GM19467 (cell line): ENCODE measurements at regions not wholly inside any gene's neighbourhood (a gene's known extent, or its start where the extent isn't known, plus 50 kb on each side); places are given as distances from the start of the nearest gene placed in this dataset.

ENCODE experiments used
- ATAC-seq: cut with Tn5 transposase; IDR thresholded peaks from one replicate; pipeline ENCODE4 v1.9.1; 2021; ENCODE audit warnings: mild to moderate bottlenecking, moderate library complexity; ENCODE audit not compliant: unreplicated experiment

DNA sequence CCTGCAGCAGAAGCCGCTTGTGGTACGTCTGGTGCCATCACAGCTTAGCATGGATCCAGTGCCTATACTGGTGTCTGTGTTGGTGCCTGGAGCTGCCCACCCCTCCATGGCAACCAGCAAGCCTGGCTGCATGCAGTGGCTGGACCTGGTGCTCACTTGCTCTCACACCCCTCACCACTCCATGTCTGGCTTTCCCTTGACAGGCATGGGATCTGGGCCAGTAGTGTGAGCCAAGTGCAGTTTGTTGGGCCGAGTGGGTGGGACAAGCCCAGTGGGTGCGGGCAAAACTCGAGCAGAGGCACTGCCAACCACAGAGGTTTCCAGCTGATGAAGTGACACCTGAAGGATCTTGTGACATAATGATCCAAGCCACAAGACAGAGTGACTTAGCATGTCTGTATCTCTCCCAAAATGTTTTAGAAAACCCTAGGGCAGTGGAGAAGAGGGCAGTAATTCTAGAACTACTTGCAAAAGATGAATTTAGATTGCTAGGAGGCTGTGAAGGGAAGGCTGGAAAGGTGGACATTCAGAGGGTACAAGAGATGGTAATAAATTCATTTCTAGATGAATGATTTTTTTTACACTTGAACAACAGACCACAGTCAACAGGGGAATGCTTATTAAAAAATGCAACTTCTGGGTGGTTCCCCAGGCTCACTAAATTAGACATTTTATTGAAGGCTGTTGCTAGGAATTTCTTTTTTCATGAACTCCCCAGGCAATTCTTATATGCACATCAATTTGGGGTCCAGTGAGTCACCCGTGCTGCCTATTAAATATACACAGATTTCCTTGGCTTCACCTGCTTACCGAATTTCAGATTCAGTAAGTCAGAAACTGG, 660.3 kb downstream of the TLR4 start:
- no peak for ATAC-seq

DNA sequence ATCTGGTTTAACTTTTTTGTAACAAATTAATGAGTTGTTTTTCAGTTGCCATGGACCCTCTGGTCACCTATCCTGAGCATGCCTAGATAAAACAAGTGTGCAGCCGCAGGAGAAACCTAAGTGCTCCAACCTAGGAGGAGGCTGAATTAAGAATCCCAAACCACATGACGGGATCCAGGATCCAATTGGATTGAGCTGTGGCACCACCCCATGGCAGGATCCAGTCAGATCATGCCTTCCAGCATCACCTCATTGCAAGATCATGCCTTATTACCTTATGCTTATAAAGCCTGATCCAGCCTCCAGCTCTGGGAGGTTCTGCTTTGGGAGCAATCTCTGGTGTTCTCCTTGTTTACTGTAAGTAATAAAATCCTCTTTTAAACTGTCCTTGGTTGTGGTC, 662.0 kb downstream of the TLR4 start:
- no peak for ATAC-seq

DNA sequence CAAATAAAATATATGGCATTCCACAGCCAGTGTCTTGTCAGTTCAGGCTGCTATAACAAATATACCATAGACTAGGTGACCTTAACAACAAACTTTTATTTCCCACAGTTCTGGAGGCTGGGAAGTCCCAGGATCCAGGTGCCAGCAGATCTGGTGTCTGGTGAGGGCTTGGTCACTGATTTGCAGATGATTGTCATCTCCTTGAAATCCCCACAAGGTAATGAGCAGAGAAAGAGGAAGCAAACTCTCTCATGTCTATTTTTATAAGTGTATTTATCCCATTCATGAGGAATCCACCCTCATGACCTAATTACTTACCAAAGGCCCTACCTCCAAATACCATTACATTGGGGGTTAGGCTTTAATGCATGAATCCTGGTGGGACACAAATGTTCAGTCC, 663.2 kb downstream of the TLR4 start:
- ATAC-seq: no peak

- ATAC-seq: no peak
These were observed 680.4 kb downstream of the TLR4 start for GRCh38 chr9:118384531-118385100.

GRCh38 chr9:118395415-118395814, 691.2 kb downstream of the TLR4 start:
- ATAC-seq: peak; percentile 73

GRCh38 chr9:118401546-118401945, 697.3 kb downstream of the TLR4 start:
- ATAC-seq: no peak

DNA sequence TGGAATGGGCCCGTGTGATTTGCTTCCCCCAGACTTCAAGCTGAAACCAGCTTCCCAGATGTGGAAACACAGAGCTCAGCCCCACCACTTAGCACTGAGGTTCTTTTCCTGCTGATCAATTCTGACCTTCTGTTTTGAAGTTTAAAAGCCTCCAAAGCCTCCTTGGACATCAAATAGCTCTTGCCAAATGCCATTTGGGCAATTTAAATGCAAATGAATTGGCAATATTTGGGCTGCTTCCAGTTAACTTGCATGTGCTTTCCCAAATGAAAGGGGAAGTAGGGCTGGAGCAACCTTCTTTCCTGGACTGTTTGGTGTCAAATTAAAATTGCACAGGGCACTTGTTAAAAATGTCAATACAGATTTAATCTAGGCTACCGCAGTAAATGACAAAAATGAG, 710.5 kb downstream of the TLR4 start:
- ATAC-seq: no peak

DNA sequence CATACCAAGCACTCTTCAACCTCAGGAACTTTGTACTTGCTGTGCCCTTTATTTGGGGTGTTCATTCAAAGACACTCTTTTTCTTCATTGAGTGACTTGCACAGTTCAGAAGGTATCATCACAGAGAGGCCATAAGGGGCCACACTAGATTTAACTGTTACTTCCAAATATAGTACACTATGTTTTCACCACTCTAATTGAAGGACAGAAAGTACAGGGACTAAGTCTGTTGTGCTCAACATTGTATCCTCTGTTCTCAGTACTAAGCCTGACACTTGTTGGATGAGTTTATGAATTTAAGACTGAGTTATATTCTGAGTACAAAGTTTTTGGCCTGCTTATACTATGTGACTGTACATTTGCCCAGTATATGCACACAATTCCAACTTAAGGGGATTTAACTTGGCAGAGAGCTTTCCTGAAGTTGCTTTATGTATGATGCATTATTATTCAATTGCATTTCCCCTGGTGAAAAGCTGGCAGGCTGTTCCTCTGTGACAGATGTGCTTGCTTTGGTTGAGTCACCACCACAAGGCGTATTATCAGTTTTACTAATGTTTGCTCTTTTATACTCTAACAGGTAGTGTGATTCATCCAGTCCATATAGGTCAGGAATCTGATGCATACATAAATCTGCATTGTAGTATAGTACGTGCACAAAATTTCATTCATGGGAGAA, 714.8 kb downstream of the TLR4 start:
- ATAC-seq: no peak

DNA sequence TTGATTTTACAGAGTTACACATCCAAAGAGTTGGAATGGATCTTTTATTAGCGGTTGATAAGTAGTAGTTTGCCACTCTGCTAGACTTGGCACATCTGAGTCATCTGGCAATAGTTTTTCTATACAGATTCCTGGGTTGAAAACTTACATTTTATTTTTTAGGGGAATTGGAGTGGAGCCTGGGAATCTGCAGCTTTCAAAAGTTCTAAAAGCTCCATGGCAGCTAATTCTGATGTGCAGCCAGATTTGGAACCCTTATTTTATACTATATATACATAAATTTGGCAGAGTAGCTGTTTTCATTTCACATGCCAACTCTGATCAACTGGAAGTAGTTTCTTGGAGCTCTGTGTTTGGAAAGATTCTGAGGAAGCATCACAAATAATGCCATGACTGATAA, 715.5 kb downstream of the TLR4 start:
- ATAC-seq: no peak

GRCh38 chr9:118422508-118422907, 718.3 kb downstream of the TLR4 start:
- no peak for ATAC-seq

DNA sequence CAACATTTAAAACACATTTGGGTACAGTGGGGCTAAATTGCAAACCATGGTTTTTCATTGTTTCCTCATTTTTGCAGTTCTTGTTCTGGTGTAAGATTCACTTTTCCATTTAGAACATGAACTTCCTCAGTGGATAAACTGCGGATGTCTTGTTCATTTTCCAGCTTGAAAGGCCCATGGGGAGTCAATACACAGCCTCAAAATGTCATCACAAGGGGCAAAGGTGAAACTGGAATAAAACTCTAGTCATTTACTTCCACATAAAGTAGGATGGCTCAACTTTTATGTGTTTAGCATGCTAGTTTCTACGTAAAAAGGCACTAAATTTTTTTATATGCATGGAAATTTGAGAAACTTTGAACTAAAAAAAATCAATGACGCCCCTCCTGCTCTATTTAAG, 718.8 kb downstream of the TLR4 start:
- no peak for ATAC-seq

DNA sequence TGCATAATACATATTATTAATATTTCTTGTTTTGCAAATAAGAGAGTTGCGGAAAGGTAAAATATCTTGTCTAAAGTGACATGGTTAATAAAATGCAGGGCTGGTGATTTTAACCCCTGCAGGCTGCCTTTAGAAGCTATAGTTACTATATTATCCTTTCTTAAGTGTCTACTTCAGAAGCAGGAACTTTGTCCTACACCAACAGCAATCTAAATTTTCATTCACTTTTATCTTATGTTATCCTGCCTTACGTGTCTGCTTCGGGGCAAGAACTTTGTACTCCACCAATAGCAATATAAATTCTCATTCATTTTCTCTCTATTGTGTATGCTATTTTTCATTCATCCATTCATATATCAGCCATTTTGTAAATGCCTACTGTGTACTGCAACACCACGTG, 719.5 kb downstream of the TLR4 start:
- ATAC-seq: no peak

DNA sequence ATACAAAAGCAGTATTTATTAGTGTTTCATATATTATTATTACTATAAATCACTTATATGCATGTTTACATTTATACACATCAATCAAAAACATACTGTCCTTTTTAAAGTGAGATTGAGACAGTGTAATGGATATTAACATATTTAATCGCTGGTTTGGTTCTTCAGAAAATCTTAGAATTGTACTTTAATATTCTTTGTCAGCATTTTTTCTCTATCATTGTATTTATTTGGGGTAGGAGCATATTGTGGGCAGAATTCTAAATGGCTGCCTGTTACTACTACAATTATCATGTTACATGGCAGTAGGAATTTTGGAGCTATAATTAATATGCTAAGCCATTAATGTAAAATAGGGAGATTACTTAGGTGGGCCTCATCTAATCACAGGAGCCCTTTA, 722.6 kb downstream of the TLR4 start:
- no peak for ATAC-seq

GRCh38 chr9:118438810-118439209, 734.6 kb downstream of the TLR4 start:
- ATAC-seq: no peak

GRCh38 chr9:118439441-118439840, 735.2 kb downstream of the TLR4 start:
- ATAC-seq: no peak

GRCh38 chr9:118444403-118444802, 740.2 kb downstream of the TLR4 start:
- ATAC-seq: no peak

DNA sequence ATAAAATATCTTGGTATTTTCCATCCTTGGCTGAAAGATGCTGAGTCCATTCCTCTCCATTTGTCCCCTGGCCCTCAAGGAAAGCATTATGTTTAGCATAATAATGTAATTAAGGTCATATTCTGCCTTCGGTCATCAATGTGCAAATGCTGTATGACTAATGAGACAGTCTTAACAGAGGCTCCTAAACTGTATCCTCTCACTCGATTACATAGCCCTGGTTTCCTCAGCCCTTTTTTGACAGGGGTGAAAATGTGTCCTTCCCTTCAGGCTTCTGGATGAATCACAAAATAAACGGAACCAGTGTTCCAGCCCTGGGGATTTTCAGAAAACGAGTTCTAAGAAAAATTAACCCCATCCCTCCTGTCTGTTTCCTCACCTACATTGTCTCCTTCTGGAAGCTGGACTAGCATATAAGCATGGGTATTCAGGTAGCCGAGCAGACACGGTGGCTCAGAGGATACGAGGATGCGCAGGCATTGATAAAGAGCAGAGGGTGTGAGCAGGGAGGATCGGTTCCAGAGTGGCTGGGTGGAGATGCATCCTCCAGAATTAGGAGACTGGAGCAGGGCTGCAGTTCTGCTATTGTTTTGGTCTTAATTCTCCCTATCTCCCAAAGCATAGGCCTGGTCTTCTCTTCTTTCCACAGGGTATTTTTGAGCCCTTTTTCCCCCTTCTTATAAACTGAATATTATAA, 742.9 kb downstream of the TLR4 start:
- ATAC-seq: no peak

- no peak for ATAC-seq
These were observed 745.4 kb downstream of the TLR4 start for GRCh38 chr9:118449554-118449953.

GRCh38 chr9:118455259-118455658, 751.1 kb downstream of the TLR4 start:
- no peak for ATAC-seq

GRCh38 chr9:118455788-118456187, 751.6 kb downstream of the TLR4 start:
- no peak for ATAC-seq

- no peak for ATAC-seq
These were observed 753.2 kb downstream of the TLR4 start for GRCh38 chr9:118457171-118458000.
